RWPE2 (cell line): ENCODE measurements at regions not wholly inside any gene's neighbourhood (a gene's known extent, or its start where the extent isn't known, plus 50 kb on each side); places are given as distances from the start of the nearest gene placed in this dataset.
A peak's percentile ranks its signal among the peaks of the same experiment; 100 is the strongest.

Experiments
- ATAC-seq: fragments of 200-7000 bp; cut with Tn5 transposase; 3 replicates; pipeline ENCODE4 v1.9.1; 2021; ENCODE audit warnings: low read depth
- DNase-seq: peaks from one replicate; pipeline ENCODE4 v3.0.0-alpha.2; 2020; ENCODE audit warnings: low spot score
- H3K27ac ChIP-seq: fragments of 450-650 bp; 2 replicates; pipeline ENCODE4 v1.5.1; 2017; ENCODE audit warnings: mild to moderate bottlenecking; ENCODE audit not compliant: poor library complexity, severe bottlenecking
- H3K27me3 ChIP-seq: fragments of 250-450 bp; sonication (Bioruptor Pico); 2 replicates; pipeline ENCODE4 v1.5.1; 2021; ENCODE audit warnings: mild to moderate bottlenecking, moderate library complexity; ENCODE audit not compliant: insufficient read depth, poor library complexity, severe bottlenecking
- H3K36me3 ChIP-seq: fragments of 250-450 bp; sonication (Bioruptor Pico); 2 replicates; pipeline ENCODE4 v1.5.1; 2020; ENCODE audit warnings: low read depth, mild to moderate bottlenecking, moderate library complexity
- H3K4me1 ChIP-seq: fragments of 250-450 bp; sonication (Bioruptor Pico); 2 replicates; pipeline ENCODE4 v1.5.1; 2021; ENCODE audit warnings: mild to moderate bottlenecking, moderate library complexity; ENCODE audit not compliant: insufficient read depth, poor library complexity, severe bottlenecking
- H3K4me3 ChIP-seq: fragments of 250-450 bp; sonication (Bioruptor Pico); 2 replicates; pipeline ENCODE4 v1.5.1; 2021; ENCODE audit warnings: mild to moderate bottlenecking, moderate library complexity; ENCODE audit not compliant: severe bottlenecking
- H3K9me3 ChIP-seq: fragments of 250-450 bp; sonication (Bioruptor Pico); 2 replicates; pipeline ENCODE4 v1.5.1; 2021; ENCODE audit warnings: mild to moderate bottlenecking, moderate library complexity; ENCODE audit not compliant: severe bottlenecking
- CTCF ChIP-seq: fragments of 450-650 bp; IDR thresholded peaks from one replicate; pipeline ENCODE4 v1.5.1; 2017; ENCODE audit warnings: mild to moderate bottlenecking, moderate library complexity; ENCODE audit not compliant: poor library complexity, severe bottlenecking

GRCh38 chr11:87429996-87430395 is 392.3 kb downstream of the TMEM135 start:
- Histone ChIP-seq H3K36me3 (no peaks in the 10 kb centered on the region), H3K27me3 (no peaks in the 10 kb centered on the region), H3K4me3 (no peak overlapping the region), H3K27ac (no peak overlapping the region), H3K9me3 (no peaks in the 10 kb centered on the region), H3K4me1 (no peaks in the 10 kb centered on the region)
- DNase-seq (no peak), ATAC-seq (no peak)
- no peak for TF ChIP-seq CTCF

GRCh38 chr11:87428266-87428665 is 390.5 kb downstream of the TMEM135 start:
- no peaks in the 10 kb centered on the region for H3K36me3 ChIP-seq
- no peak overlapping the region for H3K27ac ChIP-seq
- no peaks in the 10 kb centered on the region for H3K9me3 ChIP-seq
- H3K4me1 ChIP-seq: no peaks in the 10 kb centered on the region
- TF ChIP-seq CTCF: no peak
- no peaks in the 10 kb centered on the region for H3K27me3 ChIP-seq
- no peak overlapping the region for H3K4me3 ChIP-seq
- ATAC-seq (0 out of 3 replicates have a peak, but pooled peaks have one; percentile 41), DNase-seq (no peak)

- Histone ChIP-seq H3K4me3 (no peak overlapping the region), H3K27me3 (no peaks in the 10 kb centered on the region), H3K4me1 (peaks cover 13% of the 10 kb centered on the region), H3K27ac (no peak overlapping the region), H3K36me3 (no peaks in the 10 kb centered on the region), H3K9me3 (no peaks in the 10 kb centered on the region)
- DNase-seq: no peak
- ATAC-seq: no peak
- TF ChIP-seq CTCF: no peak
These were observed 388.2 kb downstream of the TMEM135 start for GRCh38 chr11:87425943-87426342.

GRCh38 chr11:87425391-87425790 is 387.7 kb downstream of the TMEM135 start:
- no peak for TF ChIP-seq CTCF
- no peak overlapping the region for H3K27ac ChIP-seq
- DNase-seq (no peak), ATAC-seq (peak; percentile 43; the same call in 2 of the 3 replicates)
- H3K27me3 ChIP-seq: no peaks in the 10 kb centered on the region
- H3K4me1 ChIP-seq: peaks cover 13% of the 10 kb centered on the region
- no peaks in the 10 kb centered on the region for H3K36me3 ChIP-seq
- no peaks in the 10 kb centered on the region for H3K9me3 ChIP-seq
- H3K4me3 ChIP-seq: no peak overlapping the region

GRCh38 chr11:87423161-87423560 is 385.4 kb downstream of the TMEM135 start:
- no peak for DNase-seq
- no peaks in the 10 kb centered on the region for H3K27me3 ChIP-seq
- no peak for TF ChIP-seq CTCF
- no peak for ATAC-seq
- no peaks in the 10 kb centered on the region for H3K36me3 ChIP-seq
- peak overlapping the region; percentile 68 for H3K27ac ChIP-seq
- no peak overlapping the region for H3K4me3 ChIP-seq
- no peaks in the 10 kb centered on the region for H3K9me3 ChIP-seq
- H3K4me1 ChIP-seq: peaks cover 16% of the 10 kb centered on the region
